Naive thymus-derived CD4-positive, alpha-beta T cell (primary cell): ENCODE measurements at regions not wholly inside any gene's neighbourhood (a gene's known extent, or its start where the extent isn't known, plus 50 kb on each side); places are given as distances from the start of the nearest gene placed in this dataset.

Experiments used
- ATAC-seq: fragments of 150-1000 bp; cut with Tn5 transposase; 2 replicates; pipeline ENCODE4 v1.10.0; 2021; ENCODE audit warnings: mild to moderate bottlenecking, moderate library complexity
- CTCF ChIA-PET: fragments of 350-600 bp; sonication (Branson Sonifier 250); formaldehyde crosslinking; loops from one replicate; lab custom pipeline; 2021; ENCODE audit warnings: antibody characterized with exemption; lab: Charles Lee
- POLR2A ChIA-PET: fragments of 350-600 bp; sonication (Branson Sonifier 250); formaldehyde crosslinking; loops from one replicate; lab custom pipeline; 2021; ENCODE audit warnings: antibody characterized with exemption, inconsistent platforms; lab: Charles Lee
- DNase-seq, 9 donors: peaks; one replicate each; pipeline versions ENCODE4 v3.0.0 to v3.0.0-alpha.2; 2020 to 2022; ENCODE audit warnings: mixed read lengths in 1 of 9
- H3K27ac ChIP-seq: one replicate; pipeline ENCODE4 v1.7.0; 2013; ENCODE audit warnings: mild to moderate bottlenecking, low read depth, low read length, moderate library complexity
- H3K27me3 ChIP-seq, 2 donors: one replicate each; pipeline ENCODE4 v1.7.0; 2013; ENCODE audit warnings: low read length in 2 of 2, mild to moderate bottlenecking in 2 of 2, moderate library complexity in 2 of 2; ENCODE audit not compliant: control insufficient read depth in 2 of 2, insufficient read depth in 2 of 2
- H3K36me3 ChIP-seq, 3 experiments: 1 replicate in 2 of 3; 2 replicates in 1 of 3; pipeline ENCODE4 v1.7.0; 2013; ENCODE audit warnings: low read length in 3 of 3, mild to moderate bottlenecking in 3 of 3, moderate library complexity in 1 of 3; ENCODE audit not compliant: insufficient read depth in 3 of 3, control insufficient read depth in 2 of 3
- H3K4me1 ChIP-seq, 2 donors: one replicate each; pipeline ENCODE4 v1.7.0; 2013; ENCODE audit warnings: low read length in 2 of 2, mild to moderate bottlenecking in 2 of 2, moderate library complexity in 1 of 2; ENCODE audit not compliant: control insufficient read depth in 2 of 2, insufficient read depth in 2 of 2
- H3K4me3 ChIP-seq: 2 replicates; pipeline ENCODE4 v1.7.0; 2013; ENCODE audit warnings: mild to moderate bottlenecking, low read length
- H3K9me3 ChIP-seq, 3 experiments: 1 replicate in 2 of 3; 2 replicates in 1 of 3; pipeline ENCODE4 v1.7.0; 2013; ENCODE audit warnings: low read length in 3 of 3; ENCODE audit not compliant: control insufficient read depth in 2 of 3
- H3K27ac Mint-ChIP-seq, 9 donors: one replicate each; pipeline ENCODE4 v1.8.0; 2020 to 2022; ENCODE audit warnings: mixed read lengths in 9 of 9, mild to moderate bottlenecking in 8 of 9, moderate library complexity in 5 of 9, inconsistent platforms in 2 of 9
- H3K27me3 Mint-ChIP-seq, 5 donors: one replicate each; pipeline ENCODE4 v1.8.0; 2021 to 2022; ENCODE audit warnings: mixed read lengths in 5 of 5, mild to moderate bottlenecking in 1 of 5
- H3K36me3 Mint-ChIP-seq, 5 donors: one replicate each; pipeline ENCODE4 v1.8.0; 2020 to 2022; ENCODE audit warnings: mixed read lengths in 5 of 5, mild to moderate bottlenecking in 3 of 5, inconsistent platforms in 1 of 5
- H3K4me1 Mint-ChIP-seq, 7 donors: one replicate each; pipeline ENCODE4 v1.8.0; 2020 to 2022; ENCODE audit warnings: mixed read lengths in 7 of 7, mild to moderate bottlenecking in 3 of 7, inconsistent platforms in 1 of 7
- H3K4me3 Mint-ChIP-seq, 10 donors: one replicate each; pipeline ENCODE4 v1.8.0; 2020 to 2022; ENCODE audit warnings: mild to moderate bottlenecking in 10 of 10, mixed read lengths in 10 of 10, moderate library complexity in 6 of 10, inconsistent platforms in 2 of 10
- H3K9me3 Mint-ChIP-seq, 11 donors: one replicate each; pipeline ENCODE4 v1.8.0; 2020 to 2022; ENCODE audit warnings: mixed read lengths in 11 of 11, mild to moderate bottlenecking in 4 of 11, inconsistent platforms in 1 of 11, moderate library complexity in 1 of 11
- intact Hi-C, 2 donors: fragments of 100-400 bp; cut with micrococcal nuclease; formaldehyde crosslinking; loops; one replicate each; pipeline ENCODE4 v1.15.1; 2023

- Mint-ChIP-seq H3K36me3 (no peaks in the 10 kb centered on the region), H3K27me3 (peaks cover 0 to 22% (median 4%) of the 10 kb centered on the region in 5 donors), H3K4me3 (no peak overlapping the region), H3K9me3 (peaks cover 0 to 2% (median 0%) of the 10 kb centered on the region in 11 donors), H3K4me1 (peaks cover 0 to 4% (median 0%) of the 10 kb centered on the region in 7 donors), H3K27ac (no peak overlapping the region)
- DNase-seq: peak in 1 of 9 donors; percentile 17
- Histone ChIP-seq H3K27ac (no peak overlapping the region), H3K4me1 (no peaks in the 10 kb centered on the region), H3K36me3 (no peaks in the 10 kb centered on the region), H3K9me3 (no peaks in the 10 kb centered on the region), H3K4me3 (no peak overlapping the region), H3K27me3 (no peaks in the 10 kb centered on the region)
- ChIA-PET POLR2A (no interaction called here), CTCF (no interaction called here)
- intact Hi-C loops: no loop called here
- ATAC-seq: no peak
Observed at GRCh38 chr14:101225157-101226152, 321.9 kb upstream of the RTL1 start.

GRCh38 chr14:101226265-101226602, 322.7 kb upstream of the RTL1 start:
- H3K9me3 Mint-ChIP-seq: peaks cover 0 to 2% (median 0%) of the 10 kb centered on the region in 11 donors
- ChIA-PET POLR2A (no interaction called here), CTCF (no interaction called here)
- Histone ChIP-seq H3K27ac (no peak overlapping the region), H3K4me1 (no peaks in the 10 kb centered on the region), H3K4me3 (no peak overlapping the region), H3K36me3 (no peaks in the 10 kb centered on the region), H3K9me3 (no peaks in the 10 kb centered on the region), H3K27me3 (no peaks in the 10 kb centered on the region)
- peaks cover 0 to 4% (median 0%) of the 10 kb centered on the region in 7 donors for H3K4me1 Mint-ChIP-seq
- no peak overlapping the region for H3K4me3 Mint-ChIP-seq
- H3K36me3 Mint-ChIP-seq: no peaks in the 10 kb centered on the region
- intact Hi-C loops: no loop called here
- peak in 1 of 9 donors; percentile 14 for DNase-seq
- H3K27ac Mint-ChIP-seq: no peak overlapping the region
- H3K27me3 Mint-ChIP-seq: peaks cover 0 to 17% (median 4%) of the 10 kb centered on the region in 5 donors
- no peak for ATAC-seq

GRCh38 chr14:101226603-101227425, 323.3 kb upstream of the RTL1 start:
- ATAC-seq (peak; percentile 15), DNase-seq (peak in 1 of 9 donors; percentile 10)
- Histone ChIP-seq H3K36me3 (no peaks in the 10 kb centered on the region), H3K9me3 (no peaks in the 10 kb centered on the region), H3K4me3 (no peak overlapping the region), H3K4me1 (no peaks in the 10 kb centered on the region), H3K27me3 (no peaks in the 10 kb centered on the region), H3K27ac (no peak overlapping the region)
- Mint-ChIP-seq H3K4me3 (no peak overlapping the region), H3K27me3 (peaks cover 0 to 17% (median 4%) of the 10 kb centered on the region in 5 donors), H3K36me3 (no peaks in the 10 kb centered on the region), H3K9me3 (no peaks in the 10 kb centered on the region), H3K27ac (no peak overlapping the region), H3K4me1 (peaks cover 0 to 4% (median 0%) of the 10 kb centered on the region in 7 donors)
- POLR2A ChIA-PET: no interaction called here
- CTCF ChIA-PET: no interaction called here
- intact Hi-C loops: no loop called here

- no peak overlapping the region for H3K4me3 Mint-ChIP-seq
- POLR2A ChIA-PET: no interaction called here
- no peak overlapping the region for H3K27ac Mint-ChIP-seq
- CTCF ChIA-PET: no interaction called here
- no peaks in the 10 kb centered on the region for H3K9me3 ChIP-seq
- H3K4me3 ChIP-seq: no peak overlapping the region
- intact Hi-C loops: no loop called here
- DNase-seq (peak in 1 of 9 donors; percentile 13), ATAC-seq (no peak)
- no peak overlapping the region for H3K27ac ChIP-seq
- no peaks in the 10 kb centered on the region for H3K9me3 Mint-ChIP-seq
- H3K36me3 Mint-ChIP-seq: no peaks in the 10 kb centered on the region
- H3K4me1 ChIP-seq: no peaks in the 10 kb centered on the region
- no peaks in the 10 kb centered on the region for H3K27me3 ChIP-seq
- peaks cover 0 to 9% (median 4%) of the 10 kb centered on the region in 5 donors for H3K27me3 Mint-ChIP-seq
- no peaks in the 10 kb centered on the region for H3K36me3 ChIP-seq
- H3K4me1 Mint-ChIP-seq: peaks cover 0 to 4% (median 0%) of the 10 kb centered on the region in 7 donors
Observed at GRCh38 chr14:101227611-101228594, 324.4 kb upstream of the RTL1 start.

GRCh38 chr14:101228949-101229541, 325.5 kb upstream of the RTL1 start:
- no peaks in the 10 kb centered on the region for H3K27me3 ChIP-seq
- ATAC-seq (no peak), DNase-seq (no peak)
- Mint-ChIP-seq H3K9me3 (no peaks in the 10 kb centered on the region), H3K4me3 (no peak overlapping the region), H3K27ac (no peak overlapping the region), H3K4me1 (peaks cover 0 to 4% (median 0%) of the 10 kb centered on the region in 7 donors), H3K27me3 (peaks cover 0 to 8% (median 0%) of the 10 kb centered on the region in 5 donors), H3K36me3 (no peaks in the 10 kb centered on the region)
- H3K4me3 ChIP-seq: no peak overlapping the region
- intact Hi-C loops: no loop called here
- no peaks in the 10 kb centered on the region for H3K4me1 ChIP-seq
- POLR2A ChIA-PET: no interaction called here
- no peaks in the 10 kb centered on the region for H3K36me3 ChIP-seq
- CTCF ChIA-PET: no interaction called here
- no peaks in the 10 kb centered on the region for H3K9me3 ChIP-seq
- H3K27ac ChIP-seq: no peak overlapping the region

GRCh38 chr14:101229666-101230065, 326.1 kb upstream of the RTL1 start:
- H3K9me3 Mint-ChIP-seq: no peaks in the 10 kb centered on the region
- peaks cover 0 to 4% (median 0%) of the 10 kb centered on the region in 7 donors for H3K4me1 Mint-ChIP-seq
- no peaks in the 10 kb centered on the region for H3K27me3 ChIP-seq
- no peaks in the 10 kb centered on the region for H3K36me3 ChIP-seq
- no peak overlapping the region for H3K27ac ChIP-seq
- no peaks in the 10 kb centered on the region for H3K36me3 Mint-ChIP-seq
- no peak overlapping the region for H3K4me3 ChIP-seq
- H3K27ac Mint-ChIP-seq: no peak overlapping the region
- ChIA-PET CTCF (no interaction called here), POLR2A (no interaction called here)
- H3K27me3 Mint-ChIP-seq: peaks cover 0 to 8% (median 0%) of the 10 kb centered on the region in 5 donors
- ATAC-seq (no peak), DNase-seq (no peak)
- no peak overlapping the region for H3K4me3 Mint-ChIP-seq
- no peaks in the 10 kb centered on the region for H3K4me1 ChIP-seq
- no peaks in the 10 kb centered on the region for H3K9me3 ChIP-seq
- intact Hi-C loops: no loop called here
